Kasumi-1 (cell line): ENCODE measurements at regions not wholly inside any gene's neighbourhood (a gene's known extent, or its start where the extent isn't known, plus 50 kb on each side); places are given as distances from the start of the nearest gene placed in this dataset.
"Not testable (repeated sequence)": the region's sequence is repeated elsewhere in the genome, so short reads cannot be mapped to it uniquely, and the experiment has no call there.

ENCODE experiments used
- DNase-seq, 2 experiments: peaks; one replicate each; lab custom pipeline; 2025; lab: John Stamatoyannopoulos, UW

DNA sequence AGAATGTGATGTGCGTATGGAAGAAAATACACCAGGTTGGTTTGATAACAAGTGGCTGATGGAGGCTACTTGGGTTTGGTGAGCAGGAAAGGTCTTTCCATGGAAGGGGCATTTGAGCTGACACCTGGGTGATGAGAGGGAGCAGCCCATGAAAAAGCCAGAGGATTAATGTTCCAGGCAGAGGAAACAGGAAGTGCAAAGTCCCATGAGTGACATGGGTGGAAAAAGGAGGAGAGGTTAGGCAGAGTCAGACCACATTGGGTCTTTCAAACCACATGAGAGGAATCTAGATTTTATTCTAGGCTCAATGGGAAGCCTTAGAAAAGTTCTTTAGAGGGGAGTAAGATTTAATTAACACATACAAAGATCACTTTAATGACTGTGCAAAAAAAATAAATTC is 195.7 kb downstream of the LRATD1 start:
- DNase-seq, result no peak

DNA sequence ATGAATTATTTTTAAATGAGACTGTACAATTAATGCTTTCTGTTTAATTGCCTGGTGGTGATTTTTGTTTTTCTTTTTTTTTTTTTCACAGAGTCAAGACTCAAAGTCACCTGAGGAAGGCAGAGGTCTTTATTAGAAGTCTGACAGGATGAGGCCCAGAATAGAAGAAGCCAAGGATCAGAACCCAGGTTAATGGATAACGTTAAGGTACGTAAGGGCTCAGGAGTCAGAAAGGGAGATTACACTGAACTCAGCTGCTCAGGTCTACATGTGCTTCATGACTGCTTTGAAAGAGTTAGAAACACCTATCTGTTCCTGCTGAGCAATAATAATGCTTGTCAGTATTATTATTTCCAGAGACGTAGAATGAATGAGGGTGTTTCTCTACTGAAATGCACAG is 196.5 kb downstream of the LRATD1 start:
- DNase-seq, result no peak

DNA sequence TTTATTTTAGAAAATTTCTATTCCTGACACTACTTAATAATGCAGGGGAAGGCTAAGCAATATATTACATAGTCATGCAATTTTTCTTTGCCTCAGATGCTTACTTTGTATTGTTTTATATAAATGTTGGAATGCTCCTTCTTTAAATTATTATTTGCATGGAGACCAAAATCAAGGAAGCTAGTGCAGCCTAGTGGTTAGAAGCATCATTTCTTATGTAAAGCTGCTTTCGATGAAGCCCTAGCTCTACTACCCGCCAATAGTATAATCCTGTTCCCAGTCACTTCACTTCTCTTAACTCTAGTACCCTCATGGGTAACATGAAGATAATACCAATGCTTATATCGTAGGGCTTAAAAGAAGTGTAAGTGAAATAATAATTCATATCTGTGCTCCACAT is 198.9 kb downstream of the LRATD1 start:
- DNase-seq, result no peak

DNA sequence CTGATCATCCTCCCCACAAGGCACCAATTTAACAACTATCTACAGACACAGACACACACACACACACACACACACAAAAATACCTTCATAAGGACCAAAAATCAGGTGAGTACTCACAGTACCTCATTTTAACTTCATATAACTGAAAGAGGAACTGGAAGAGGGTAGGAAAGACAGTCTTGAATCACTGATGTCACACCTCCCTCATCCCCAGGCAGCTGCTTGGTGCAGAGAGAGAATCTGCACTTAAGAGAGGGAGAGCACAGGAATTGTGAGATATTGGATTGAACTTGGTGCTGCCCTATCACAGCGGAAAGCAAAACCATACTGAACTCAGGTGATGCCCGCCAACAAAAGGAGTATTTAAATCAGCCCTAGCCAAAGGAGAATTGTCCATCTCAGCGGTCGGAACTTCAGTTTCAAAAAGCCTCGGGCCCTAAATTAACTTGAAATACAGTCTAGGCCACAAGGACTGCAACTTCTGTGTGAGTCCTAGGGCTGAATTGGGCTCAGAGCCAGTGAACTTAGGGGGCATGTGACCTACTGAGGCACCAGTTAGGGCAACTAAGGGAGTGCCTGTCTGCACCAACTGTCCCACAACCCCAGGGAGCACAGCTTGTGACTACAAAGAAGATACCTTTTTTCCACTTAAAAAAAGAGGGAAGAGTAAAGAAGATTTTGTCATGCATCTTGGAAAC is 211.1 kb downstream of the LRATD1 start:
- no peak for DNase-seq

DNA sequence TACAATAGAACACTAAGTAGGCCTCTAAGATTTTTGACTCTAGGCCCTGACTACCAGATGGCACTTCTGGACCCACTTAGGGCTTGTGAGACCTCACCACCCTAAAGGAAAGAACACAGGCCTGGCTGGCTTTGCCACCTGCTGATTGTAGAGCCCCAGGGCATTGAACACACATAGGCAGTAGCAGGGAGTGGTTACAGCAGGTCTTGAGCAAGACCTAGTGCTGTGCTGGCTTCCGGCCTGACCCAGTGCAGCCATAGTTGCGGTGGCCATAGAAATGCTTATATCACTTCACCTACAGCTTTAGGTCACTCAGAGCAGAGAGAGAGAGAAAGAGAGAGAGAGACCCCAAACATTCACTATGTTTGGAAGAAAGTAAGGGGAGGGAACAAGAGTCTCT is 223.2 kb downstream of the LRATD1 start:
- no peak for DNase-seq

DNA sequence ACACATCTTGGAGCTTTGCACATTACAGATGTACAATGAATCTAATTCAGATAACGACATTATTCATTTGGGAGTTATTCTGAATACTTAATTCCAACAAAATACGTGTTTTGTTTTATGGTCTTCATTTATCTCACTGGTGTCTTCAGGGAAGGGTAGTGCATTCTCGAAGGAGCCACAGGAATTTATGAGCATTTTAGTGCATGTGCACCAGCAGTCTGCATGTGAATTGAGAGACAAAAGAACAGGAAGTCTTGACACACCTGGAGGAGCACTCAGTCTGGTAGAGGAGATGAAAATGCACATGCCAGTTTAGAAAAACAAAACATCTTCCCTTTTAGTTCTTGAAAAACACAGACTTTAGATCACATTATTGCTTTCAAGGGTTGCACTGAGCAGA is 228.7 kb downstream of the LRATD1 start:
- no peak for DNase-seq

DNA sequence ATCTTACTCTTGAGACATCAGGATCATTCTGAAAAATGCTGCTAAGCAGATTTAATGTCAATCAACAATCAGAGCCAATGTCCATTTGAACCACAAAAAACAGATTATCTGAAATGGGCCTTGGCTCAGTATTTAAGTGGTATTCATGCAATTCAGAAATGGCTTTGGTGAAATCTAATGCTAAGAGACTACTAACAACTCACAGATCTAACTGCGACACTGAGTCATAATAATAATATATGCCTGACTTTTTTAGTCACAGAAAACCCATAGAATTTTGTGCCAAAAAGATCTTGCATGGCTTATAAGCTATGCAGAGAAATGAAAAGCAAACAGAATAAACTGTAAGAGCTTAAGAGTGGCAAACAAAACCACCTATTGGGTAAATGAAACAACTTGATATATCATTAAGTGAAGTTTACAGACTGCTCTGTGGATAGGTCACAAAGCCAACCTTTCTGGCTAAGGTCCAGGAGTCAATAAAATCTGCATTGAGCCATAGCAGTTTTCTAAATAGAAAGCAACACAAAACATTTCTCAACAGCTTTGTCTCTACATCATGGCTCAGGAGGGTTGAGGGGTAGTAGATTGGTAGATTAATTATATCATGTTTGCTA is 234.3 kb downstream of the LRATD1 start:
- DNase-seq, result no peak

DNA sequence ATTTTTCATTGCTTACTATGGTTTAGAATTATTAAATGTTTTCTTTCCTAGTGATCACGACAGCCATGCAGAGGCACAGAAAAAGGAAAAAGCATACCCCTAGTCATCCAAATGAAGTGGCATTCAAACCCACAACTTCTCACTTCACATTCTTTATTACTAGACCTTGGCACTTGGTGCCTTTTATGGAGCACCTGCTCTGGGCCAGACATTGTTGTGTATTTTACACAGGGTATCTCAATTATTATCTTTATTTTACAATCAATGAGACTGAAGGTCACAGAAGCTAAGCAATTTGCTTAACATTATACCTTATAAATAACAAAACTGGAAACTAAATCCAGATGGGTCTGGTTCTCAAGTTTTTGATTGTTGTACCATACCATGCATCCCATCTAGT is 235.3 kb downstream of the LRATD1 start:
- DNase-seq, result no peak

DNA sequence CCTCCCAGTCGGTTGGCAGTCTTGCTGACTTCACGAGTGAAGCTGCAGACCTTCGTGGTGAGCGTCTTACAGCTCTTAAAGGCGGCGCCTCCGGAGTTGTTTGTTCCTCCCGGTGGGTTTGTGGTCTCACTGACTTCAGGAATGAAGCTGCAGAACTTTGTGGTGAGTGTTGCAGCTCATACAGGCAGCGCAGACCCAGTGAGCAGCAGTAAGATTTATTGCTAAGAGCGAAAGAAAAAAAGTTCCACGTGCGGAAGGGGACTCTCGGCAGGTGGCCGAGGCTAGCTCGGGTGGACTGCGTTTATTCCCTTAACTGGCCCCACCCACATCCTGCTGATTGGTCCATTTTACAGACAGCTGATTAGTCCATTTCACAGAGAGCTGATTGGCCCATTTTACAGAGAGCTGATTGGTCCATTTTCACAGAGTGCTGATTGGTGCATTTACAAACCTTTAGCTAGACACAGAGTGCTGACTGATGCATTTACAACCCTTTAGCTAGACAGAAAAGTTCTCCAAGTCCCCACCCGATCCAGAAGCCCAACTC is 240.3 kb downstream of the LRATD1 start:
- DNase-seq, result no peak

DNA sequence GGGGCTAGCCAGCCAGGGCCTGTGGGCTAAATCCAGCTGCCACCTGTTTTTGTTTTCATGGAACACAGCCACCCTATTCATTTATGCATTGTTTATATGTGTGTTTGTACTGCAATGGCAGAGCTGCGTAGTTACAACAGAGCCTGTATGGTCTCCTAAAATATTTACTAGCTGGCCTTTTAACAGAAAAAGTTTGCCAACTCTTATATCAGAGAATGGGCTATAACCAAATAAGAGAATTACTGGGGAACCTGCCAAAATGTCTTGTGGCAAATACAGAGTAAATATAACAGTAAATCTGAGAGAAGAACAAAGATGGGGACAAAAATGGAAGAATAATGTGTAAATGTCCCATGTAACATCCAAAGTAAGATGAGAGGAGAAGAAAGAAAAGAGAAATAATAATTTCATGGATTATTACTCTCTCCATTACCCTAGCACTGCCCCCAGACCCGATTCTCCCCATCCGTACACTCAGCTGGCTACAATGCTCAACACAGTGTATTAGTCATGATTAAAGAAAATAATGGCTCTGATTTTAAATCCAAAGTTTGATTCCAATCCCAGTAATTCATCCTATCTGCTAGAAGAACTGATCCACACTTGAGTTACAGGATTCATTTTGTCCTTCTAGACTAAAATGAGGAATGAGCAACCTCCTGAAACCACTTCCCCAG is 249.3 kb downstream of the LRATD1 start:
- DNase-seq, result no peak

DNA sequence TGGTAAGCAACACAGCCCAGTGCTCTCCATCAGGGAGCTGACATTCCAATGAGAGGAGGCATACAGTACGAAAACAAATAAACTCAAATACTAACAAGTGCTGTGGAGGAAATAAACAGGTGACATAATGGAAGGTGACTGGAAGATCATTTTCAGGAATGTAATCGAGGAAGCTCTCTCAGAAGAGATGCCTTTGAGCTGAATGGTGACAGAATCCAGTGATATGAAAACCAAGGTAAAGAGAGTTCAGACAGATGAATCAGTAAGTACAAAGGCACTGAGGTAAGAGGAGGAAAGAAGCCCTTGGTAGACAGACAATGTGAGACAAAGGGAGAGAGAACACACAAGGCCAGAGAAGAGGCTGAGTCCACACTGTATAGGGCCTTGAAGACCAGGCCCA is 252.1 kb downstream of the LRATD1 start:
- DNase-seq, result no peak

DNA sequence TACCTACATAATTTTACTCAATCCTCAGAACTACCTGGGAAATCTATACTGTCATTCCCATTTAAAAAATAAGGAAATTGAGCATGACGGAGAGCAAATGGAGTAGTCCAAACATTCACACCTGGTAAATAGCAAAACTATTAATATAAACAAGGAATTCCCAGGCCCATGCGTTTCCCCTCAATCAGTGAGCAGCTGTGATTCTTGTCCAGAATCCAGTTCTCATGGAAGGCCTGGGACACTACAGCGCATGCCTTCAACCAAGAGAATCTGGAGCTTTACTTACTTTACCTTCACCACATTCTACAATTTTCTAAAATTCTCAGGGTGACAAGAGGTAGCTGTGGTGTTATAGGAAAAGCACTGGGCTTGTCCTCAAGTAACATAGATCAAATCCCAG is 259.0 kb downstream of the LRATD1 start:
- no peak for DNase-seq

DNA sequence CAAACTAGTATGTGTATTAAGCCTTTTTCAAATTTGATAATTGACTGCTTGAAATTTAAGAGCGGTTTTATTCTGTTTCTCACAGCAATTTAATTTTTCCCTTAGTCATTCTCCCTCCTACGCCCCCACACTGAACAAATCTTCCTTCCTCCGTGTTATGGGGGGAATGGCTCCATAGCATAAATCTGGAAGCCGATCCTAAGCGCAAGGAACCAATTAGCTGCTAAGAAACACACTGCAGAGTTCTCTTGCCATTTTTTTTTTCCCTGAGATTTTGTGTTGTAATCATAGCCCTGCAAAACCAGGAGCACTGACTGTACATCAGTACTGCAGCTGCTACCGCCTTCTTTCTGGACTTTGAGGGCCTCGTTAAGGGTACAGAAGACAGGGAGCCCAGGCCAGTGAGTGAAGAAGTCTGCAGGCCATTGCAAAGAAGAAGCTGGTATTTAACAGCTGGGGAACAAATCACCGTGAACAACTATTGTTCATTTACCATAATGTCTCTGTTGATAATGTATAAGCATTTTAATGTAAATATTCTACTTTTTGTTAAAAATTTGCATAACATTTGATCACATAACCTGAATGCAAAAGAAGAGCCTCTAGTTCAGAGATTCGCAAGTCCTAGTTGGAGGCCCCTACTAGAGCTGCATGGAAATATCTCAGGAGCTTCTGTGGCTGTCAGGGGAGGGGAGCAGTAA is 264.0 kb downstream of the LRATD1 start:
- no peak for DNase-seq

DNA sequence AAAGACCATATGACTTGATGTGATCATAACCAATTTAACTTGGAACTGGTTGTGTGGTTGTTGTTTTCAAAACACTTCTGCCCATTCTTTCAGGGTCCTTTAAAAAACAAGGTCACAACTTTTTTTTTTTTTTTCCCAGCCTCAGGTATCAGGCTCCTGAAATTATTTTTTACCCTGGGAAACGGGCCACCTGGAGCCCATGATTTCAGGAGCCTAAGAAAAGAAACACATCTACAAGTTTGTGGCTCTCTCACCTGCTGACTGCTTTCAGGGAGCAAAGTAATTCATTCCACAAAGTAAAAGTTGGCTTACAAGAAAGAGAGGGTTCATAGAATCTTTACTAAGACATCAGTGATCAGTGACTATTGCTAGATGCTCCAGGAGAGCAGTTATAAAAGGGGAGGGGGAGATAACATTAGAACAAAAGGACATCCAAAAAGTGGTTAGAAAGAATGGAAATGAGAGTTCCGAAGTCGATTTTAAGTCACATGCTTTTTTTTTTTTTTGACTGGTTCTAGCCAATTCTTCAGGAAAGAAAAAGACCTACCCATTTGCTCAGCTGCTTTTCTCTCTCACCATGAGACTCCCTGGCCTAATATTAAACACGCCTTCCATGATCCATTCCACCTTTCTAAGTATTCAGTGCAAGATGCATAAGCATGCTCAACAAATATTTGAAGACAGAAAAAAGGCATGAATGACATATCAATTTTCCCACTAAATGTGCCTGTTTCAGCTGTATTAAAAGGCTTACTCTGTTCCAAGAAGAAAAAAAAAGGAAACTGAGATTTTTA is 267.3 kb downstream of the LRATD1 start:
- DNase-seq, result no peak

DNA sequence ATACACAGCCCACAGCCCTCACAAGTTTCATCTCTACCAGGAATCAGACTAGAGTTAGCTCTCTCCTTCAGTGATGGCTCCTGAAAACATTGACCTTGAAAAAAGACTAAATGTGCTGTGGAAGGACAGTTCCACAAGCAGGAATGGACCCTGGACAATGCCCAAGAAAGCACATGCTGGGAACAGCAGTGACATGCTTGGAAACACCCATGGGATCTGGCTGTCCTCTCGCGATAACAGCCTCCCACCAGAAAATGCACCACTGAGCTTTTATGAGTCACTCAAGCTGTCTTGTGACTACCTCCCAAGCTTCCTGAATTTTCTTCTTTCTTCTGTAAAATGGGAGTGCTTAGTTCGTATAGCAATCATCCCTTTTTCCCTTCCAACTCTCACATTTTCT is 269.2 kb downstream of the LRATD1 start:
- DNase-seq, result no peak

DNA sequence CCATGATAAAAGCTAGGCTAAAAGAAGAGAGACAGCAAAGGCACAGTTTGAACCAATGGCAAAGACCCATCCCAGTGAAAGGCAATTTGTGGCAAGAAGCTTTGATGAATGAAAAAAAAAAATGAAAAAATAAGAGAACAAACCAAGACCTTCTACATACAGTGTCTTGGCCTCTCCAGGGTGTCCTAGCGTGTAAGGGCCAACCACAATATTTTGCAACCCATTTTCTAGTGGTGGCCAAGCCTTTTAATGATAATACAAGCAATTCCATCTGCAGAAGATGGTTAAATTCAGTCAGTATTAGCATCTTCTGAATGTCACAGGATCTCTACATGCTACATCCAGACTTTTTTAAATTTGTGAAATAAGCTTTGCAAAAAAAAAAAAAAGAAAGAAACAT is 270.4 kb downstream of the LRATD1 start:
- no peak for DNase-seq

DNA sequence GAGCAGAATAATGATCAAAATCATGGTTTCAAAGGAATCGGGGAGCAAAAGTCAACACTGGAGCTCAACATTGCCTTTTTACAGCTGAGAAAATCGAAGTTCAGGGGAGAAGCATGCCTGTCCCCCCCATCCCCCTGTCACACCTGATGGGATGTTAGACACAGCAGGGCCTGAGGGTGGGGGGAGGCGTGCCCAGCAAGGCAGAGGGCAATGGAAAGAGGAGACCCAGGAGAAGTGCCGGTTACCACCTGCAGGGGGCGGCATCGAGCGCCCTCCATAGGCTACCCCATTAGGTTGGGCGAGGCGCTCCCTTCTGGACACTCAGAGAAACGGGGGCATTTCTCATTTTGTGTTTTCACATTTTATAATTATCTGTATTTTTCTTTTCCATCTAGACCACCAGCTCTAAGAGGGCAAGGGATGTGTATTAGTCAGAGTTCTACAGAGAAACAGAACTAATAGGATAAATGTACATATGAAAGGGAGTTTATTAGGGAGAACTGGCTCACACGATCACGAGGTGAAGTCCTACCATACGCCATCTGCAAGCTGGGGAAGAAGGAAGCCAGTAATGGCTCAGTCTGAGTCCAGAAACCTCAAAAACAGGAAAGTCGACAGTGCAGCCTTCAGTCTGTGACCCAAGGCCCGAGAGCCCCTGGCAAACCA is 271.3 kb downstream of the LRATD1 start:
- peak; percentile 74 to 82 for DNase-seq

DNA sequence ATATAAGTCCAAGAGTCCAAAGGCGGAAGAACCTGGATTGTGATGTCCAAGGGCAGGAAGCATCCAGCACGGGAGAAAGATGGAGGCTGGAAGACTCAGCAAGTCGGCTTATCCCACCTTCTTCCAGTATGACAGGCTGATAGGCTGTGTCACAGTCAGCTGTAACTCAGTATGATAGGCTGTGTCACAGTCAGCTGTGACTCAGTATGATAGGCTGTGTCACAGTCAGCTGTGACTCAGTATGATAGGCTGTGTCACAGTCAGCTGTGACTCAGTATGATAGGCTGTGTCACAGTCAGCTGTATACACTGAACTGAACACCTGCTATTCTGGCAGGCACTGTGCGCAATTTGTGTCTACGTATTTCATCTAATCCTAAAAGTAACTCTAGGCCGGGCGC is 271.9 kb downstream of the LRATD1 start:
- not testable (repeated sequence) for DNase-seq

DNA sequence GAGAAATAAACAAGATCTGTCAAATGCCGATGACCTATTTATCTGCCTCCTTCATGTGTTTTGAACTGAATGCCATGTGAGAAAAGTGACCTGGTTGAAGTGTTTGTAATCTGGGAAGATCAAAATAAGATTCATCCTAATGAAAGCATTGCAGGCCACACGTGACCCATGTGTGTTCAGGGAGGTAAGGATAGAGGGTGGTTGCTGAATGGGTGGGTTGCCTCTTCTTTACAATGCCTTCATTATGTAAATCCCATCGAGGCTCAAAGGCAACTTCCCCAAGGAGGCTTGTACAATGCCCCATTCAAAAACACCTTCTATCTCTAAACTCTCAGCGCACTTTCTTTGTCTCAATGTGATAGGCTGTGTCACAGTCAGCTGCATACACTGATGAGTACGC is 273.1 kb downstream of the LRATD1 start:
- no peak for DNase-seq

DNA sequence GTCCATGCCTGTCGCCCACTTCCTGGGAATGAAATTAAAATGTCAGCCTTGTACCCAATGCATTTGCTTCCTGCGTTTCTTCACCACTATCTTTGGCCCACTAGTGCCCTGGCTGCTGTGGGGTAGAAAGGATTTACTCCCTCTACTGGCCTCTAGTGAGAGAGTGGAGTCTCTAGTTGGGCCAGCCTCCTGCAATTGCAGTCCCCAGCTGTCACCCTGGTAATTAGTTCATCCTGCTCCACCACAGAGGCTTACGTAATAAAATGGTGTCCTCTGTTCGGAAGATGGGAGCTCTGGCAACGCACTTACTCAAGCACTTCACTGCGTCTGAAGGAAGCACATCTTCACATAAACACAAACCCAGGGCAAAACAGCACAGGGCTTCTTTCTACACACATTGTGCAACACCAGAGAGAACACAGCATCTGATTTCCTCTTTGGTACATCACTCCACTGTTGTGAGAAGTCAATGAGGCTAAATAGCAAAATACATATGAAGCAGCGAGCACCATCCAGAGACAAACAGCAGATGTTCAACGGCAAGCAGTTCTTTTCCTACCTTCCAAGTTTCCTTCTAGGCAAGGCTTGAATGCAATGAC is 274.6 kb downstream of the LRATD1 start:
- DNase-seq, result peak; percentile 72 to 78

DNA sequence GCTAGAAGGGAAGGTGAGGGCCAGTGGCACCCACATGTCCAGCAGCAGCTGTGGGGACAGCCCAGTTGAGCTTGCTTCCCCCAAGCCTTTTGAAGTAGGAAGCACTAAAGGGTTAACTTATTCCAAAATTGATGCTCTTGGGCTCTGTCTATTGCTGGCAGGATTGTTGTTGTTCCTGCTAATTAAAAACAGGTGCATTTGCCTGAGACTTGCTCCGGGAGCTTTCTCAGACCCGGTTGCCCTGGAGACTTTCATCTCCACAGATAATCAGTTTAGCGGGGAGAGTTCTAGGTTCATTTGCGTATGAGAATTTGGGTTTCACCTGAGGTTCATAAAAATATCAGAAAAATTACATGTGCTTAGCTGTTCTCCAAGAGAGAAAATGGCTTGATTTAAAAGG is 277.3 kb downstream of the LRATD1 start:
- DNase-seq, result no peak
